ENCODE measurements at regions not wholly inside any gene's neighbourhood (a gene's known extent, or its start where the extent isn't known, plus 50 kb on each side); places are given as distances from the start of the nearest gene placed in this dataset.

DNA sequence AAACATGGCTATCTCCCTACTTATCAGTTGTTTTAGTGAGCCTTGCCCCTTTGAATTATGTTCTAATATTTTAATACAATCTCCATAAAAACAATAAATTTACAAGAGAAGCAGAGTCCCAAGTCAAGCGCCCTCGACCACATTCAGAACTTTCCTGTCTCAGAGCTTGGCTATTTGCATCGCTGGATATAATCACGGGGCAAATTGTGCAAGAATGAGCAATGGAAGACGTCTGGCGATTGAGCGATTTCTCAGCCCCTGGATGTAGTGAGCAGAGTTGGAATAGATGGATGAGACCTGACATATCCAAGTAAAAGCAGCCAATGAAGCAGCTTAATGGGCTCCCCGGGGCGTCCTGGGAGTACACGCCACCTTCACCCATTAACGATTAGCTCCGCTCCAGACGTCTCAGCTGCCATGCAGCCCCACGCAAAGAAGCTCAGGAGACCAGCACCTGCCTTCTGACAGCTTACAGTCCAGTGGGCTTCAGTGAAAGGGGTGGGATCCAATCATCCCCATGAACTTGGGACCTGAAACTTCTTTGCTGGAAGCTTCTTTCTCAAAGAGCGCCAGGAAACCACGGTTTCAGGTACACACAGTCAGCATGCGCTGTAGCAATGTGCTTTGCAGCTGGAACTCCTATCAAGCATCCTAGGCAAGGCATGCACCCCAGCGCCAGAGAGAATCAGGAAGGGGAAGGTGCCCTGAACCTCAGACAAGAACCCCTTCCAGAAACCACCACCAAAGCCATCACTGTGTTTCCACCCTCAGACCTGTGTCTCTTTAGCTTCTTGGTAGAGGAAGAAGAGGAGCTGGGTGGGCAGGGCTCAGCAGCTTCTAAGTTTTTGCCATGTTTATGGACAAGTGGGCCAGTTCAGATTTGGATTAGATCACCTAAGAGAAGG is 92.0 kb upstream of the IRX4 start:
- TF ChIP-seq, protein P1, sequence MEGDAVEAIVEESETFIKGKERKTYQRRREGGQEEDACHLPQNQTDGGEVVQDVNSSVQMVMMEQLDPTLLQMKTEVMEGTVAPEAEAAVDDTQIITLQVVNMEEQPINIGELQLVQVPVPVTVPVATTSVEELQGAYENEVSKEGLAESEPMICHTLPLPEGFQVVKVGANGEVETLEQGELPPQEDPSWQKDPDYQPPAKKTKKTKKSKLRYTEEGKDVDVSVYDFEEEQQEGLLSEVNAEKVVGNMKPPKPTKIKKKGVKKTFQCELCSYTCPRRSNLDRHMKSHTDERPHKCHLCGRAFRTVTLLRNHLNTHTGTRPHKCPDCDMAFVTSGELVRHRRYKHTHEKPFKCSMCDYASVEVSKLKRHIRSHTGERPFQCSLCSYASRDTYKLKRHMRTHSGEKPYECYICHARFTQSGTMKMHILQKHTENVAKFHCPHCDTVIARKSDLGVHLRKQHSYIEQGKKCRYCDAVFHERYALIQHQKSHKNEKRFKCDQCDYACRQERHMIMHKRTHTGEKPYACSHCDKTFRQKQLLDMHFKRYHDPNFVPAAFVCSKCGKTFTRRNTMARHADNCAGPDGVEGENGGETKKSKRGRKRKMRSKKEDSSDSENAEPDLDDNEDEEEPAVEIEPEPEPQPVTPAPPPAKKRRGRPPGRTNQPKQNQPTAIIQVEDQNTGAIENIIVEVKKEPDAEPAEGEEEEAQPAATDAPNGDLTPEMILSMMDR (IDR thresholded peaks at IDR 0.05) = no peak
- TF ChIP-seq POLR2A (IDR thresholded peaks at IDR 0.05) (no peak), EP300 (IDR thresholded peaks at IDR 0.05) (no peak)
